HG02970 (cell line): ENCODE measurements at regions not wholly inside any gene's neighbourhood (a gene's known extent, or its start where the extent isn't known, plus 50 kb on each side); places are given as distances from the start of the nearest gene placed in this dataset.

Source experiments
- ATAC-seq: cut with Tn5 transposase; IDR thresholded peaks from one replicate; pipeline ENCODE4 v1.9.1; 2021; ENCODE audit warnings: mild to moderate bottlenecking, moderate library complexity, moderate number of reproducible peaks; ENCODE audit not compliant: unreplicated experiment, low FRiP score

GRCh38 chr4:180617196-180617595 lies 1626.0 kb upstream of the TENM3 start:
- ATAC-seq = no peak

GRCh38 chr4:180618396-180618795 lies 1624.8 kb upstream of the TENM3 start:
- no peak for ATAC-seq

- no peak for ATAC-seq
These were observed 1623.8 kb upstream of the TENM3 start for GRCh38 chr4:180619440-180619839.

- no peak for ATAC-seq
These were observed 1620.9 kb upstream of the TENM3 start for GRCh38 chr4:180622254-180622653.

- ATAC-seq = no peak
These were observed 1617.5 kb upstream of the TENM3 start for GRCh38 chr4:180625653-180626052.

- no peak for ATAC-seq
These were observed 1613.1 kb upstream of the TENM3 start for GRCh38 chr4:180630012-180630665.

- ATAC-seq = no peak
These were observed 1608.9 kb upstream of the TENM3 start for GRCh38 chr4:180634306-180634705.

GRCh38 chr4:180635281-180635680 lies 1607.9 kb upstream of the TENM3 start:
- no peak for ATAC-seq

GRCh38 chr4:180636696-180637404 lies 1606.4 kb upstream of the TENM3 start:
- no peak for ATAC-seq

GRCh38 chr4:180637616-180638015 lies 1605.6 kb upstream of the TENM3 start:
- ATAC-seq = no peak

GRCh38 chr4:180640193-180640592 lies 1603.0 kb upstream of the TENM3 start:
- no peak for ATAC-seq

GRCh38 chr4:180641495-180641894 lies 1601.7 kb upstream of the TENM3 start:
- ATAC-seq = no peak

GRCh38 chr4:180642732-180643131 lies 1600.5 kb upstream of the TENM3 start:
- no peak for ATAC-seq

GRCh38 chr4:180650273-180650672 lies 1592.9 kb upstream of the TENM3 start:
- ATAC-seq = peak; percentile 85

- ATAC-seq = no peak
These were observed 1590.7 kb upstream of the TENM3 start for GRCh38 chr4:180652533-180652932.

- ATAC-seq = no peak
These were observed 1587.3 kb upstream of the TENM3 start for GRCh38 chr4:180655886-180656285.

- ATAC-seq = no peak
These were observed 1585.3 kb upstream of the TENM3 start for GRCh38 chr4:180657881-180658280.

- ATAC-seq = peak; percentile 74
These were observed 1578.3 kb upstream of the TENM3 start for GRCh38 chr4:180664766-180665368.

GRCh38 chr4:180665481-180665880 lies 1577.7 kb upstream of the TENM3 start:
- ATAC-seq = no peak

GRCh38 chr4:180665994-180666824 lies 1577.0 kb upstream of the TENM3 start:
- ATAC-seq = peak; percentile 79

GRCh38 chr4:180668732-180669131 lies 1574.5 kb upstream of the TENM3 start:
- no peak for ATAC-seq
